H9 (cell line): ENCODE measurements at regions not wholly inside any gene's neighbourhood (a gene's known extent, or its start where the extent isn't known, plus 50 kb on each side); places are given as distances from the start of the nearest gene placed in this dataset.

Source experiments
- DNase-seq: peaks from one replicate; pipeline ENCODE4 v3.0.0-alpha.2; 2017
- H2AFZ ChIP-seq: one replicate; pipeline ENCODE4 v1.6.1; 2013; ENCODE audit warnings: mild to moderate bottlenecking, low read length, control low read depth, moderate library complexity
- H2AK5ac ChIP-seq: 2 replicates; pipeline ENCODE4 v1.6.1; 2013; ENCODE audit warnings: low read length, control low read depth, mixed read lengths; ENCODE audit not compliant: insufficient read length
- H2BK120ac ChIP-seq: one replicate; pipeline ENCODE4 v1.6.1; 2013; ENCODE audit warnings: low read depth, mild to moderate bottlenecking, low read length, control low read depth, inconsistent platforms; ENCODE audit not compliant: poor library complexity, severe bottlenecking
- H2BK12ac ChIP-seq: 2 replicates; pipeline ENCODE4 v1.6.1; 2013; ENCODE audit warnings: low read length, control low read depth, mixed read lengths, low read depth; ENCODE audit not compliant: insufficient read length
- H2BK15ac ChIP-seq: 2 replicates; pipeline ENCODE4 v1.6.1; 2013; ENCODE audit warnings: low read depth, low read length, control low read depth
- H2BK20ac ChIP-seq: one replicate; pipeline ENCODE4 v1.6.1; 2013; ENCODE audit warnings: low read depth, mild to moderate bottlenecking, low read length, control low read depth, inconsistent platforms; ENCODE audit not compliant: poor library complexity, severe bottlenecking
- H2BK5ac ChIP-seq: 2 replicates; pipeline ENCODE4 v1.6.1; 2013; ENCODE audit warnings: low read length, control low read depth, mixed read lengths; ENCODE audit not compliant: insufficient read length
- H3K14ac ChIP-seq: 2 replicates; pipeline ENCODE4 v1.6.1; 2013; ENCODE audit warnings: low read length, control low read depth; ENCODE audit not compliant: insufficient read depth
- H3K18ac ChIP-seq: 2 replicates; pipeline ENCODE4 v1.6.1; 2013; ENCODE audit warnings: low read depth, mild to moderate bottlenecking, mixed read lengths, low read length, control low read depth; ENCODE audit not compliant: insufficient read length
- H3K23ac ChIP-seq: 2 replicates; pipeline ENCODE4 v1.6.1; 2013; ENCODE audit warnings: low read length, control low read depth, mixed read lengths, low read depth; ENCODE audit not compliant: insufficient read length
- H3K23me2 ChIP-seq: 2 replicates; pipeline ENCODE4 v1.6.1; 2013; ENCODE audit warnings: low read depth, mild to moderate bottlenecking, mixed read lengths, low read length, control low read depth; ENCODE audit not compliant: insufficient read length, poor library complexity, severe bottlenecking
- H3K27ac ChIP-seq: 2 replicates; pipeline ENCODE4 v1.5.1; 2013; ENCODE audit warnings: low read length, control low read depth, mixed read lengths, low read depth; ENCODE audit not compliant: insufficient read length
- H3K27me3 ChIP-seq: 2 replicates; pipeline ENCODE4 v1.6.1; 2013; ENCODE audit warnings: low read length, control low read depth, inconsistent platforms; ENCODE audit not compliant: insufficient read depth
- H3K4ac ChIP-seq: 2 replicates; pipeline ENCODE4 v1.6.1; 2013; ENCODE audit warnings: low read depth, mild to moderate bottlenecking, control low read depth, inconsistent platforms, low read length, moderate library complexity
- H3K4me1 ChIP-seq: 2 replicates; pipeline ENCODE4 v1.6.1; 2013; ENCODE audit warnings: low read length, control low read depth, inconsistent platforms; ENCODE audit not compliant: insufficient read depth
- H3K4me2 ChIP-seq: 2 replicates; pipeline ENCODE4 v1.6.1; 2013; ENCODE audit warnings: low read length, control low read depth, mixed read lengths; ENCODE audit not compliant: insufficient read length, insufficient read depth
- H3K56ac ChIP-seq: 2 replicates; pipeline ENCODE4 v1.6.1; 2013; ENCODE audit warnings: low read depth, mild to moderate bottlenecking, mixed read lengths, low read length, control low read depth; ENCODE audit not compliant: insufficient read length
- H3K79me1 ChIP-seq: 2 replicates; pipeline ENCODE4 v1.6.1; 2013; ENCODE audit warnings: low read depth, mild to moderate bottlenecking, moderate library complexity, low read length, control low read depth, inconsistent platforms; ENCODE audit not compliant: insufficient read depth, poor library complexity, severe bottlenecking
- H3K79me2 ChIP-seq: 2 replicates; pipeline ENCODE4 v1.6.1; 2013; ENCODE audit warnings: low read length, control low read depth, inconsistent platforms; ENCODE audit not compliant: insufficient read depth
- H3K9ac ChIP-seq: 2 replicates; pipeline ENCODE4 v1.6.1; 2013; ENCODE audit warnings: low read length, control low read depth, mixed read lengths; ENCODE audit not compliant: insufficient read length; ENCODE audit errors: extremely low read depth
- H3K9me3 ChIP-seq: one replicate; pipeline ENCODE4 v1.6.1; 2013; ENCODE audit warnings: low read depth, low read length, inconsistent platforms; ENCODE audit not compliant: control insufficient read depth
- H3T11ph ChIP-seq: one replicate; pipeline ENCODE4 v1.6.1; 2013; ENCODE audit warnings: mild to moderate bottlenecking, low read length, control low read depth, inconsistent platforms
- H4K20me1 ChIP-seq: one replicate; pipeline ENCODE4 v1.6.1; 2013; ENCODE audit not compliant: control insufficient read depth, insufficient read length, insufficient read depth
- H4K5ac ChIP-seq: 2 replicates; pipeline ENCODE4 v1.6.1; 2013; ENCODE audit warnings: low read depth, mild to moderate bottlenecking, mixed read lengths, low read length, control low read depth; ENCODE audit not compliant: insufficient read length
- H4K8ac ChIP-seq: replicated peaks from 2 replicates; pipeline ENCODE4 v1.6.1; 2013; ENCODE audit warnings: low read length, control low read depth, mixed read lengths, low read depth; ENCODE audit not compliant: insufficient read length
- H4K91ac ChIP-seq: 2 replicates; pipeline ENCODE4 v1.6.1; 2013; ENCODE audit warnings: low read depth, mild to moderate bottlenecking, moderate library complexity, mixed read lengths, low read length, control low read depth; ENCODE audit not compliant: insufficient read length
- H3K27ac Mint-ChIP-seq, 3 experiments: 2 replicates in 2 of 3; 3 replicates in 1 of 3; pipeline ENCODE4 v1.8.0; 2020 to 2021; ENCODE audit warnings: mixed read lengths in 3 of 3, mild to moderate bottlenecking in 1 of 3, moderate library complexity in 1 of 3
- H3K27me3 Mint-ChIP-seq: 2 replicates; pipeline ENCODE4 v1.8.0; 2021; ENCODE audit warnings: low read depth, mild to moderate bottlenecking, moderate library complexity, mixed read lengths
- H3K36me3 Mint-ChIP-seq, 3 experiments: 2 replicates in 2 of 3; 3 replicates in 1 of 3; pipeline ENCODE4 v1.8.0; 2020 to 2021; ENCODE audit warnings: low read depth in 3 of 3, mixed read lengths in 3 of 3; ENCODE audit not compliant: insufficient read depth in 1 of 3
- H3K4me1 Mint-ChIP-seq, 2 experiments: 2 replicates each; pipeline ENCODE4 v1.8.0; 2020; ENCODE audit warnings: mixed read lengths in 2 of 2
- H3K4me3 Mint-ChIP-seq, 2 experiments: 2 replicates in 1 of 2; 3 replicates in 1 of 2; pipeline ENCODE4 v1.8.0; 2020 to 2021; ENCODE audit warnings: mild to moderate bottlenecking in 2 of 2, mixed read lengths in 2 of 2, moderate library complexity in 1 of 2
- H3K9me3 Mint-ChIP-seq, 2 experiments: 2 replicates in 1 of 2; 3 replicates in 1 of 2; pipeline ENCODE4 v1.8.0; 2020; ENCODE audit warnings: mild to moderate bottlenecking in 2 of 2, mixed read lengths in 2 of 2, moderate library complexity in 1 of 2
- TF ChIP-seq, protein P1 (sequence below): fragments of 200-600 bp; sonication (generic); conservative IDR thresholded peaks from 3 replicates; pipeline ENCODE4 v1.8.0; 2021; ENCODE audit warnings: antibody characterized with exemption, mild to moderate bottlenecking

DNA sequence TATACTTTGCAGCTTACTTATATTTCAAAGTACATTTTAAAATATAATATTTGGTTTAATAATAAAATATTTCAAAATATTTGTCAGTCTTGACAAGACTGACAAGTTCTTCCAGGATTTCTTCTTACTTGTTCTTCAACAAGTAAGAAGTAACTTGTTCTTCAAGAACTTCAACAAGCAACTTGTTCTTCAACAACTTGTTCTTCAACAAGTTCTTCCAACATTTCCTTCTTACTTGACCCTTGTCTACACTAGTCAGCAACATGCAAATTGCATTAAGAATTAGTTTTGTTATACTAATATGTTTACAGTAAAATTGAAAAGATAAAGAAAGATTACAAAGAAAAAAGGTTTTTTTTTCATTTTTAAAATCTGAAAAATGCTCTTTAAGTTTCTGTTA is 731.7 kb downstream of the NSUN3 start:
- H3K79me1 ChIP-seq = no peaks in the 10 kb centered on the region
- Mint-ChIP-seq H3K27ac (no peak overlapping the region), H3K4me1 (no peaks in the 10 kb centered on the region), H3K4me3 (no peak overlapping the region), H3K36me3 (no peaks in the 10 kb centered on the region), H3K9me3 (peaks cover 0 to 4% of the 10 kb centered on the region in 2 experiments; a peak in 1 of 5 replicates), H3K27me3 (no peaks in the 10 kb centered on the region)
- H3K27me3 ChIP-seq = no peaks in the 10 kb centered on the region
- no peaks in the 10 kb centered on the region for H3K4me1 ChIP-seq
- TF ChIP-seq, protein P1, sequence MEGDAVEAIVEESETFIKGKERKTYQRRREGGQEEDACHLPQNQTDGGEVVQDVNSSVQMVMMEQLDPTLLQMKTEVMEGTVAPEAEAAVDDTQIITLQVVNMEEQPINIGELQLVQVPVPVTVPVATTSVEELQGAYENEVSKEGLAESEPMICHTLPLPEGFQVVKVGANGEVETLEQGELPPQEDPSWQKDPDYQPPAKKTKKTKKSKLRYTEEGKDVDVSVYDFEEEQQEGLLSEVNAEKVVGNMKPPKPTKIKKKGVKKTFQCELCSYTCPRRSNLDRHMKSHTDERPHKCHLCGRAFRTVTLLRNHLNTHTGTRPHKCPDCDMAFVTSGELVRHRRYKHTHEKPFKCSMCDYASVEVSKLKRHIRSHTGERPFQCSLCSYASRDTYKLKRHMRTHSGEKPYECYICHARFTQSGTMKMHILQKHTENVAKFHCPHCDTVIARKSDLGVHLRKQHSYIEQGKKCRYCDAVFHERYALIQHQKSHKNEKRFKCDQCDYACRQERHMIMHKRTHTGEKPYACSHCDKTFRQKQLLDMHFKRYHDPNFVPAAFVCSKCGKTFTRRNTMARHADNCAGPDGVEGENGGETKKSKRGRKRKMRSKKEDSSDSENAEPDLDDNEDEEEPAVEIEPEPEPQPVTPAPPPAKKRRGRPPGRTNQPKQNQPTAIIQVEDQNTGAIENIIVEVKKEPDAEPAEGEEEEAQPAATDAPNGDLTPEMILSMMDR = no peak
- no peak overlapping the region for H3K14ac ChIP-seq
- no peak overlapping the region for H4K91ac ChIP-seq
- H2BK12ac ChIP-seq = no peak overlapping the region
- H4K8ac ChIP-seq = no peak overlapping the region
- no peak overlapping the region for H3K27ac ChIP-seq
- H4K20me1 ChIP-seq = no peaks in the 10 kb centered on the region
- H3K79me2 ChIP-seq = no peaks in the 10 kb centered on the region
- H2BK20ac ChIP-seq = no peak overlapping the region
- no peak overlapping the region for H3K18ac ChIP-seq
- H2BK5ac ChIP-seq = no peak overlapping the region
- DNase-seq = no peak
- H2AK5ac ChIP-seq = no peak overlapping the region
- H2BK15ac ChIP-seq = no peak overlapping the region
- no peaks in the 10 kb centered on the region for H3K23me2 ChIP-seq
- no peak overlapping the region for H2AFZ ChIP-seq
- no peaks in the 10 kb centered on the region for H3K9me3 ChIP-seq
- H2BK120ac ChIP-seq = no peak overlapping the region
- no peak overlapping the region for H3K56ac ChIP-seq
- no peak overlapping the region for H3K23ac ChIP-seq
- H4K5ac ChIP-seq = no peak overlapping the region
- no peak overlapping the region for H3K4me2 ChIP-seq
- no peak overlapping the region for H3K9ac ChIP-seq
- no peak overlapping the region for H3K4ac ChIP-seq
- H3T11ph ChIP-seq = no peak overlapping the region
